ENCODE measurements at regions not wholly inside any gene's neighbourhood (a gene's known extent, or its start where the extent isn't known, plus 50 kb on each side); places are given as distances from the start of the nearest gene placed in this dataset.

GRCh38 chr10:117885206-117885829, 161.4 kb downstream of the RAB11FIP2 start:
- Histone ChIP-seq H3K27ac (no peak overlapping the region), H3K27me3 (no peaks in the 10 kb centered on the region), H3K9me3 (no peaks in the 10 kb centered on the region), H3K4me1 (no peaks in the 10 kb centered on the region), H3K4me3 (no peak overlapping the region), H3K36me3 (no peaks in the 10 kb centered on the region)
- intact Hi-C loops (cut with DNase I; ENCODE audit: low total_unique reads): no loop called here
- no peak for DNase-seq
- no peak for TF ChIP-seq CTCF (IDR thresholded peaks at IDR 0.05)

DNA sequence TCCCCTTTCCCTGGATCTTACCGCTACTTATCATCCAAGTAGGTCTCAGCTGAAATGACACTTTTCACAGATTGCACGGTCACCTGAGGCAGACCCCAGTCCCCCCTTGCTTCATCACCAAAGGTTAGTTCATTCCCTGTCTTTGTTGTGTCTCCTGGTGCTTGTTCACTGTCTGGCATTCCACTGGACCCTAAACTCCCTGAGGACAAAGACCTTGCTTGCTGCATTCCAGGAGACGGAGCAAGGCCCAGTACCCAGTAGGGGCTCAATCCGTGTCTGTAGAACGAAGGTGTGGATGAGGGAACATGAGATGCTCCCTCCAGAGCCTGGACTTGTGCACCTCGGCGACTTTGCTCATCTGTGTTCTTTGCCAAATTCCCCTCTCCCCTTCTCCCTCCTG, 160.0 kb downstream of the RAB11FIP2 start:
- Histone ChIP-seq H3K4me1 (no peaks in the 10 kb centered on the region), H3K9me3 (no peaks in the 10 kb centered on the region), H3K27me3 (no peaks in the 10 kb centered on the region), H3K4me3 (no peak overlapping the region), H3K36me3 (no peaks in the 10 kb centered on the region), H3K27ac (no peak overlapping the region)
- no peak for DNase-seq
- intact Hi-C loops (cut with DNase I; ENCODE audit: low total_unique reads): no loop called here
- TF ChIP-seq CTCF (IDR thresholded peaks at IDR 0.05): no peak

DNA sequence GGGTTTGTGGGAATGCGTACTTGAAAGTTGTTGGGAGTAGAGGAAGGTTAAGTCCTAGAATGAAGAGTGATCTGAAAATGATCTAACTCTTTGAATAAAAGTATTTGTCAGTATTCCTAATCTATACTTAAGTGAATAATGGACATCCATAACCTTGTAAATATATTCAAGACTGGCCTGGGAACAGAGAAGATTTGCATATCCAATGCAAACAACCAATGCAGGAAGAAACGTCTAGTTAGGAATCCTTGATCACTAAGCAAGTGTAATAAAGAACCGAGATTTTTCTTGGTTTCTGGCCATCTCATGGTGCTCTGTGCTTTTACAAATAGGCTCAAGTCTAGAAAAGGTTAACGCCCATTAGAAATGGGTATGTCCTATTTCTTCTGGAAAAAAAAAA, 157.1 kb downstream of the RAB11FIP2 start:
- H3K9me3 ChIP-seq: no peaks in the 10 kb centered on the region
- no peak for DNase-seq
- no peaks in the 10 kb centered on the region for H3K36me3 ChIP-seq
- no peak overlapping the region for H3K27ac ChIP-seq
- no peaks in the 10 kb centered on the region for H3K27me3 ChIP-seq
- intact Hi-C loops (cut with DNase I; ENCODE audit: low total_unique reads): no loop called here
- H3K4me1 ChIP-seq: no peaks in the 10 kb centered on the region
- H3K4me3 ChIP-seq: no peak overlapping the region
- no peak for TF ChIP-seq CTCF (IDR thresholded peaks at IDR 0.05)

DNA sequence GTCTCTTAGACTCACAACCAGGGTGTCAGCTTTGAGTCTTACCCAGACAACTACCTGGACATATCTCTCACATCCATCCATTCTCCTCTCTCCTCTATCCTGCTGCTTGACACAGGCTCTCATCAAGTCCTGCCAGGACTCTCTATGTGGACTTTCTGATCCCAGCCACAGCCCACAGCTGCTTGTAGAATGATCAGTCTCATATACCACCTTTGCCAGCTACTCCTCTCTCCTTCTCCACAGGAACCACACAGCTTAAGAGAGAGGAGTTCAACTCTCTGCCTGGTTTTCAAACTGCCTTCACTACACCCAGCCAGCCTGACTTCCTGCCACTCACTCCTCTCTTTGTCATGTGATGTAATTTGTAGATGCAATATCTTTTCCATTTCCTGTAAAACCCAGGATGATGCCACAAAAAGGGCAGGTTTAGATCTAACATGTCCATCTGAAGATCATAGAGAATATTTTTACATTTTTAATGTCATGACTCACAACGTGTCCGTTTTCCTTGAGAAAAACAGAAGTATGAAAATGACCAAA, 154.0 kb downstream of the RAB11FIP2 start:
- H3K4me1 ChIP-seq: no peaks in the 10 kb centered on the region
- intact Hi-C loops (cut with DNase I; ENCODE audit: low total_unique reads): no loop called here
- no peaks in the 10 kb centered on the region for H3K27me3 ChIP-seq
- no peak for DNase-seq
- no peak overlapping the region for H3K4me3 ChIP-seq
- no peak overlapping the region for H3K27ac ChIP-seq
- H3K9me3 ChIP-seq: no peaks in the 10 kb centered on the region
- H3K36me3 ChIP-seq: no peaks in the 10 kb centered on the region
- TF ChIP-seq CTCF (IDR thresholded peaks at IDR 0.05): no peak

DNA sequence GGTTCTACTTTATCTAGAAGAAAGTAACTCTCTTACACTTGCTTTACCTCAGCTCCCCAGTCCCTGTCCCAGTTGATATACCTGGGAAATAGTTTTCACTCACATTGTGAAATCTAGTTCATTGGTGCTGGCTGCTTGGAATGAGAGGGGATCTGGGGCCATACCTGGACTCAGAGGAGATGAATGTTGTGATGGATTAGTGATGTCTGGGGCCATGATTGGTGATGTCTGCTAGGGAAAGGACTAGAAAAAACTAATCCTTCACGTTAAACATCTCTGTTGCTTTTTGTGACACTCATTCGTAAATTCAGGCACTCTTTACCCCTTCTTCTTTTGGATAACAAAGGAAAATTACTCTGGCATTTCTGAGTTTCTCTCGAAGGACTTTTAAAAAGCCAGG, 152.4 kb downstream of the RAB11FIP2 start:
- H3K27me3 ChIP-seq: no peaks in the 10 kb centered on the region
- no peaks in the 10 kb centered on the region for H3K9me3 ChIP-seq
- intact Hi-C loops (cut with DNase I; ENCODE audit: low total_unique reads): no loop called here
- no peak overlapping the region for H3K4me3 ChIP-seq
- DNase-seq: no peak
- no peaks in the 10 kb centered on the region for H3K4me1 ChIP-seq
- H3K36me3 ChIP-seq: no peaks in the 10 kb centered on the region
- TF ChIP-seq CTCF (IDR thresholded peaks at IDR 0.05): no peak
- no peak overlapping the region for H3K27ac ChIP-seq

- H3K36me3 ChIP-seq: no peaks in the 10 kb centered on the region
- no peaks in the 10 kb centered on the region for H3K9me3 ChIP-seq
- H3K27me3 ChIP-seq: no peaks in the 10 kb centered on the region
- H3K4me3 ChIP-seq: no peak overlapping the region
- no peaks in the 10 kb centered on the region for H3K4me1 ChIP-seq
- TF ChIP-seq CTCF (IDR thresholded peaks at IDR 0.05): no peak
- intact Hi-C loops (cut with DNase I; ENCODE audit: low total_unique reads): no loop called here
- no peak for DNase-seq
- H3K27ac ChIP-seq: no peak overlapping the region
Observed at GRCh38 chr10:117896517-117896916, 150.2 kb downstream of the RAB11FIP2 start.
